Activated effector memory CD4-positive, alpha-beta T cell treated with anti-CD3 and anti-CD28 coated beads, Interleukin-2, amount 50 U/mL, for 16 hours (primary cell): ENCODE measurements at regions not wholly inside any gene's neighbourhood (a gene's known extent, or its start where the extent isn't known, plus 50 kb on each side); places are given as distances from the start of the nearest gene placed in this dataset.

ENCODE experiments used
- DNase-seq: peaks from one replicate; pipeline ENCODE4 v3.0.0-alpha.2; 2020

DNA sequence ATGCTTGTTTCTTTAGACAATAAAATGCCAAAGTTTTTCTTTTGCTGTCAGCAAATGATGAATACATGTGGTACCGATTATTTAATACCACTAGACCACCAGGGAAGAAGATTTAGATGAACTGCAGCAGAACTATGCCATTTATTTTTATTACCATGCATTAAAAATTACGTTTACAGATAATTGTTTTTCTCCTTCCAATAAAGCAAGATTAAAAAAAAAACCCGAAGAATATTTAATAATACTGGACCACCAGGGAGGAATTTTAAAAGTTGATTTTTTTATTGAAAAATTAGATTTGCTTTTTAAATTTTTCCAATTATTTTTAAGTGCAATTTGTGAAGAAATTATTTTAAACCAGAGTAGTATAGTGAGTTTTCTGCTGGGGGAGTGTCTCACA, 170.3 kb upstream of the HNRNPA3 start:
- no peak for DNase-seq

GRCh38 chr2:177044671-177045070, 167.9 kb upstream of the HNRNPA3 start:
- DNase-seq: no peak

GRCh38 chr2:177048981-177049380, 163.6 kb upstream of the HNRNPA3 start:
- DNase-seq: no peak

- no peak for DNase-seq
Measured at GRCh38 chr2:177051278-177051677, 161.3 kb upstream of the HNRNPA3 start.

DNA sequence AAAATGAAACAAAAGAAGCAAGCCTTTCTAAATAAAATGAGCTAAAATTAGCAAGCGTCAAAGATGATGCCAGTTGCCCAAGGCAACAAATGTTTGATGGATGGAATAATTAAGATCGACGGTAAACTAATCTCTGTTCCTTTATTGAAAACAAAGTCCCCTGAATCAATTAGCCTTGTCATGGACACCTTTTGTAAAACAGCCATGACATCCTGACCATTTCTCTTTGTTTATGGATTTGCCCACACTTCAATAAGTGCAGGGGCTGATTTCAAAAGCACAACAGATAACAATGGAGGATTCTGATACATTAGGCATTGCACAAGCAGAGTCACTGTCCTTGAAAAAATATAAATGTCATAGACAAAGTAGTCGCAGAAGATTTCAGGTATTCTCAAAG, 160.1 kb upstream of the HNRNPA3 start:
- DNase-seq: no peak

DNA sequence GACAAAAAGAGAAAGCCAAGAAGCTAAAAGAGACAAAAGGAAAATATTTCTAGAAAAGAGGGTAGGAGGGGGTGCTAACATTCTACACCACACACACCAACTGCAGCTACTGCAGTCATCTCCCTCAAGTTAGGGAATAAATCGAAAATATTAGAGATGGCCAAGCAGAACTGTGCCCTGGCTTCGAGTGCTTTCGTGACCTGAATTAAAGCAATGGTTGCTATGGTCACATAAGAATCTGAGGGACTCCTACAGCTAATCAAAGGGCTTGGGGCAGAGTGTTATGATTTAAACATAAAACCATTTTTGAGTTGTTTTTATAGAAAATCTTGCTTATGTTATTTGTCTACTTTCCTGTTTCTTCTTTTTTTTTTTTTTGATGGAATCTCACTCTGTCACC, 159.6 kb upstream of the HNRNPA3 start:
- DNase-seq: no peak

GRCh38 chr2:177053716-177054115, 158.9 kb upstream of the HNRNPA3 start:
- DNase-seq: no peak

- no peak for DNase-seq
Measured at GRCh38 chr2:177056481-177056929, 156.1 kb upstream of the HNRNPA3 start.

DNA sequence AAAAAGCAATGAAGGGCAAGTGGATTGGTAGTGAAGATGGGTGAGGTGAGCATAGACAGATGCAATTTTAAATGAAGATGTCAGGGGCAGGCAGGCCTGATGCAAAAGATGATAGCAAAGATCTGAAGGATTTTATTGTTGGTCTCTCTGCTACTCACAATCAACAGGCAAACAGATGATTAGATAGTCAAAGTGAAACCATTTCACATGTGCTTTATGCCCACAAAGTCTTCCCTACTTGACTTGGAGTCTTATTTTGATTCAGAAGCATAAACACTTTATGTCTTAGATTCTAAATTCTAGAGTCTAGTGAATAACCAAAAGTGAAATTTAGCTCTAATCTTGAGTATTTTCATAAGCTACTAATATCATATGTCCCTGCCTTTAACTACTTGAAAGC, 153.8 kb upstream of the HNRNPA3 start:
- DNase-seq: no peak

DNA sequence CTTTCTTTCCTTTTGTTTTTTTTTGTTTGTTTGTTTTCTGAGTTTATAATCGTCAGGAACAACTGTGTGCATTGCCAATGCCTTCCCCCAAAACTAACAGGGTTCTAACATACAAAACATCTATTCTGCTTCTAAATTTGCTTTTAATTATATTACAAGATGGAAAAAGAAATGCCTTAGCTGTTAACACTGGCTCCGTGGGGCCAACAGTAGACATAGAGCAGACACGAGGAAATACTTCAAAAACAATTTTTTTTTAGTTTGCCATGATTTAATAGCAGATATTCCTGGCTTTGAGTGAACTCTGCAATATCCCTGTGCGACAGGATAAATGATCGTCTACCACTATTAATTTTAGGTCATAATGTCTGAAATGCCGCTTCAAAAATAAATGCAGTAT, 153.3 kb upstream of the HNRNPA3 start:
- DNase-seq: no peak

- no peak for DNase-seq
Measured at GRCh38 chr2:177063331-177063730, 149.3 kb upstream of the HNRNPA3 start.

DNA sequence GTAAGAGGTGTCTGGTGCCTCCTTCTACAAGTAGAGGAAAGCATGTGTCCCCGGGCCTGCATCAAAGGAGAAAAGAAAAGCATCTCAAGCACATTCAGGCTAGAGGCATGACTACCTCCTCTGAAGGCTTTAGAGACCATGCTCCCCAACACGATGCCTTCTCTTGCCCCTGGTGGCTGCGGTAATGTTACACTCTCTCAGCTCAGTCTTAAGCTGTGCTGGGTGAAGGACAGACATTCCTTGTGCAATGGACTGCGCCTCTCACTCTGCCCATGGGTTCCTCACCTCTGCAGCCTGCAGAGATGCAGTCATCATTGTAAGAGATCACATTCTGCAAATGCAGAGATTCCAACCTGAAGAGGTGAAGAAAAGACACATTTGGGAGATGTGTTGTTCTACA, 148.2 kb upstream of the HNRNPA3 start:
- no peak for DNase-seq

DNA sequence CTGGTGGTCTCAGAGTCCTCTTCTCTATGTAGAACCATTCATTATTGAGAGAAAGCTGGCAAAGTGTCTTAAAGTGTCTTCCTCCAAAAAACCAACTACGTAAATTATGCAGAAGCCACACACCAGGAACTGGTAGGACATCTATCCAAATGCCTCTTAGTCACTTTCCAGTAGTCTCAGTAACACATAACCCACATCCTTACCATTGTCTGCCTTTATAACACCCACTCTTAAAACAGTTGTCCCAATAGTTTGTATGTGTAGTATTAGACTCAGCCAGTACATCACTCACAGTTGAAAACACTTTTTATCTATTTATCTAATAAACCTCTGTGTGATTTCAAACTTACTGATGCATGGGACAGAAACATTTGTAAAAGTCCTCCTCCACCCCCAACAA, 143.6 kb upstream of the HNRNPA3 start:
- DNase-seq: no peak

DNA sequence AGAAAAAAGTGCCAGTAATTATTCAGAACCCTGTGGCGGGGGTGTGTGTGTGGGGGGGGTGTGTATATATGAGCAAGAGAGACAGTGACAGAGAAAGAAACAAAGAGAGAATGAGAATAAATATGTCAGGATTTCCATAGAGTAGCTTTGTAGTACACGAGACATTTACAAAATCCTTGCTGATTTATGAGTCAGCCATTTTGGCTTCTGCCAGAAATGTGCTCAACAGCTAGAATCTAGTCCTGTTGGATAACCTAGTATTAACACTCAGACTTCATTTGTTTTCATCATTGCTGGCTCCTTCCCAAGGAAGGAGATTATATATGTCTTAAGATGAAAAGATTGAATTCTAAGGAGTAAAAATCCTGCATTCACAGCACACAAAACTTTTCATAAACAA, 140.5 kb upstream of the HNRNPA3 start:
- DNase-seq: no peak

- no peak for DNase-seq
Measured at GRCh38 chr2:177073611-177074010, 139.0 kb upstream of the HNRNPA3 start.

DNA sequence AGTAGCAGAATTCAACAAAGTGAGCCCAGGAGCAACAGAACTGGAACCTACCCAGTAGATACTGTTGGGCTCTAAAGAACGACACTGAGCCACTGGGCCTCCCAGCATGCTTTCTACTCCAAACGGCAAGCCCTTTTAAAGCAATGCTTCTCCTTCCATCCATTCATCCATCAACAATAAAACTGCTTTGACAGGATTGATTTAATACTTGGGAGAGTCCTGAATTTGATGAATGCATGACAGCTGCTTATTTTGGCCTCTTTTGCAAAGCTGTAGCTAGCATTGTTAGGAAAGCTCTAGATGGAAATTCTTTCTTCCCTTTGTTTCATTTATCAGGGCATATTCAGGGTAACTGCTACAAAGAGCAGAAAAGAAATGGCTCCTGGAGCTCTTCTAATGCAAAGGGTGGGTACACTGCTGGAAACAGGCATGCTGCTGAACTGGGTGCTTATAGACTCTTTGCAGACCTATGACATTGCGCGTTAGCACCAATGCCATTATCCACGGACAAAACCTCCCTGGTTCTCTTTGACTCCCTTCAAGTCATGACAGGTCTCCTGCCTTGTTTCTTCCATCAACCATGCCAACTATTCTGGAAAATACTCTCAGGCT, 138.4 kb upstream of the HNRNPA3 start:
- DNase-seq: no peak

GRCh38 chr2:177075254-177075653, 137.3 kb upstream of the HNRNPA3 start:
- DNase-seq: no peak

DNA sequence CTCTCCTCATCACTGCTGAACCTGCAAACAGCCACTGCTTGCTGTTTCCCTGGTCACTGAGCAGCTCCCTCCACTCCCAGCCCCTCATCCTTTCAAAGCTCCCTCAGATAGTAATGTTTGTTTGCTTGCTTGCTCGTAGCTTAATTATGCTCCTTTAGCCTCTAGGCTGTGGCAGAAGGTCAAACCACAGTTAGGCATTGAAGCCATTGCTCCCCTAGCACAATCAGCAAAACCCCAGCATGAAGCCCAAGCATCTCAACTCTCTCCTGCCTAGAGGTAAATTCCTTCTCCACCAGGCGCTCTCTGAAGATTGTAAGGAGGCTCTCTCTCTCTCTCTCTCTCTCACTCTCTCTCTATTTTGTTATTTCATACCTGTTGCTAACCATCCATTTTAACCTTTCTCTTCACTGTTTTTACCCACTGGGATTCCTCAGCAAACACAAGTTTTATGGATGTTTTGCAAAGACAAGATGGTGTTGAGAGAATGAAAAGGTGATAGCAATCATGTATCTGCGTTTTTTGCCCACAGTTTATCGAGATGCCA, 135.9 kb upstream of the HNRNPA3 start:
- DNase-seq: no peak

DNA sequence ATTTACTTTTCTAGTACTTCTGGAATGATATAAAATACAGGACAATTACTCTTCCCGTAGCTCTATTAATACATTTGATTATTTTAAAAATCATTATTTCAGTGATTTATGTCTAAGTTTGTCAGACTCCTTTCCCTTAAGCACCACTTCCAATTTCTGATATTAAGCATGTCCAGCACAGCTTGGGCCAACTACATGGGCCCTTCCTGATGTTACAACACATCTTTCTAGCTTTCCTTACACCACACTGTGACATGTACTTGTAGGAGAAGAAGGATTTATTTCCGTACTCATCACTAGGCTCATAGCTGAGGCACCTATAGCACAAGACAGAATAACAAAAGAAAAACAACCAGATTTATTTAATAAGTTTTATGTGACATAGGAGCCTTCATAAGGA, 134.8 kb upstream of the HNRNPA3 start:
- DNase-seq: no peak

DNA sequence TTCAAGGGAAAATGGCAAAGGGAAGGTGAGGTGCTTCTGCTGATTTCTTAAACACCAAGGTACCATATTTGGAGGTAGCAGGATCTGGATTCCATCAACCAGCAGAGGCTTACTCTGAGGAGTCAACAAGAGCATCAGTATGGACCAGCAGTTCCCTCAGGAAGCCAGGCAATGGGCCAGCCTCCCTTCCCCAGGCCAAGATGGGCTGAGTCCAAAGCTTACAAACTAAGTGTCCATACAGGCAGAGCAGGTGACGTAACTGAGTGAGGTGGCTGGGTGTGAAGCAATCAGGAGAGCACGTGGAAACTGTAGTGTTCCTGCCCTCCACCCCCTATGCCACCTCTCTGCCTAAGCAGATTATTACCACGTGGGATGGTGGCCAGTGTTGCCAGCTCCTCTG, 134.2 kb upstream of the HNRNPA3 start:
- no peak for DNase-seq

DNA sequence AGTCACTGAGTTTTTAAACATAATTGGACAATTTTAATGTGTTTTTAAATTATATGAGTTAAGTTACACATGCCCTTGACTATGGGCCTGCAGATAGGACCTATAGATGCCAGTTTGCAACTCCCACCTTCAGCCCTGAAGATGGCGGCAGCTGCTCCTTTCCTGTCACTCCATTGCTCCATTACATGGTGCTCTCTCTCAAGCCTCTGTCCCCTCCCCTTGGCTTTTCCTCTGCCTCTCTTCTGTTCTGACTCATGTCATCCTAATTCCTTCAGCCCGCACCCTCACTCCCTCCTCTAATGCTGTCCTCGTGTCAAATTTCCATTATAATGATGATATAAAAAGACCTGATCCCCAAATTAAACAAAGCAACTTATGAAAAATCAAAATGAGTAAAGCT, 133.7 kb upstream of the HNRNPA3 start:
- no peak for DNase-seq

DNA sequence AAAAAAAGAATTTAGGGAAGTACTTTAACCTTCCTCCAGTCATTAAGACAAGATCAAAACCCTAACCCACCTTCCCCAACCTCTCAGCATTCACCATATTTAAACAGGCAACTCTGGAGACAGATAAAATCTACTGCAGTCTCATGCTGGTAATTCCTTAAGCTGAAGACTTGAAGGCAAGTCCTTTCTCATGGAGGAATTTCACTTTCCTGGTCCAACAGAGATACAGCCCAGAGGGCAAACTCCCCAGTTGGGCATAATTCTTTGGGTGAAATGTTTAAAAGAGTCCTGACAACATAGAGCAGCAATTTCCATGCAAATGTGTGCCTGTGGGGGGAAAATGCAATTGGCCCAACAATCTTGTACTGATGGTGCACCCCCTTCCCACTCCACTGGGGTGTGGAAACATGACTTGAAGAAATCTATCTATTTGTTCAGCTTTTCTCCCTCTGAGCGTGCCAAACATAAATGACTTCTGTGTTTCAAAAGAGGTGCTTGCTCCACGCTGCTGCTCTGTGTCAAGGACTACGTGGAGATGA, 131.8 kb upstream of the HNRNPA3 start:
- DNase-seq: no peak

GRCh38 chr2:177084607-177085006, 128.0 kb upstream of the HNRNPA3 start:
- no peak for DNase-seq

- no peak for DNase-seq
Measured at GRCh38 chr2:177088529-177088928, 124.1 kb upstream of the HNRNPA3 start.

DNA sequence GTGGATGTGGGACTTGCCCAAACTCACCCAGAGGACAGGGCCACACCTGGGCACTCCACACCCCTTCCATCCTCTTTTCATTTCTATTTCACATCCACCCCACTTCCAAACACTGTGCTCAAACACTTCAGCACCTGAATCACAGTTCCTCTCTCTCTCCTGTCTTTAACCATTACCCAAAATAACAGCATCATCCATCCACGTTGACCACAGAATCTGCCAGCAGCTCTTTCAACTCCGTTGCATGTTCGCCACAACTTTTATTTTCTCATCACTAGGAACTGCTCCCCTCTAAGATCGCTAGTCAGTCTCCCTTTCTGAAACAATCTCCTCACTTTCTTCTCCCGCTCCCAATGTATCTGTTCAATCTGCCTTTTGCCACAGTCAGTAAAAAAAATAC, 121.6 kb upstream of the HNRNPA3 start:
- no peak for DNase-seq
